Activated naive CD4-positive, alpha-beta T cell treated with anti-CD3 and anti-CD28 coated beads, Interleukin-2, amount 50 U/mL, for 72 hours (primary cell): ENCODE measurements at regions not wholly inside any gene's neighbourhood (a gene's known extent, or its start where the extent isn't known, plus 50 kb on each side); places are given as distances from the start of the nearest gene placed in this dataset.
A peak's percentile ranks its signal among the peaks of the same experiment; 100 is the strongest.

Experiments
- ATAC-seq, 2 donors: fragments of 150-1000 bp; cut with Tn5 transposase; 2 replicates each; pipeline ENCODE4 v1.10.0; 2021; ENCODE audit warnings: mild to moderate bottlenecking in 2 of 2, moderate library complexity in 2 of 2
- DNase-seq, 2 donors: peaks; one replicate each; pipeline ENCODE4 v3.0.0; 2021 to 2022; ENCODE audit warnings: low spot score in 2 of 2
- H3K27ac Mint-ChIP-seq, 2 donors: one replicate each; pipeline ENCODE4 v1.8.0; 2022; ENCODE audit warnings: mild to moderate bottlenecking in 2 of 2, mixed read lengths in 2 of 2
- H3K36me3 Mint-ChIP-seq, 2 donors: one replicate each; pipeline ENCODE4 v1.8.0; 2022; ENCODE audit warnings: mixed read lengths in 2 of 2
- H3K9me3 Mint-ChIP-seq, 2 donors: one replicate each; pipeline ENCODE4 v1.8.0; 2022; ENCODE audit warnings: mixed read lengths in 2 of 2

- no peak overlapping the region for H3K27ac Mint-ChIP-seq
- ATAC-seq, result peak; percentile 44 to 47
- H3K9me3 Mint-ChIP-seq, result peaks cover 5 to 10% of the 10 kb centered on the region in 2 donors
- peaks cover 4 to 6% of the 10 kb centered on the region in 2 donors for H3K36me3 Mint-ChIP-seq
- no peak for DNase-seq
Observed at GRCh38 chr18:75478996-75479880, 51.7 kb upstream of the SMIM21 start.

GRCh38 chr18:75477900-75478299 lies 50.4 kb upstream of the SMIM21 start:
- Mint-ChIP-seq H3K27ac (no peak overlapping the region), H3K36me3 (peaks cover 3 to 4% of the 10 kb centered on the region in 2 donors), H3K9me3 (peaks cover 2% of the 10 kb centered on the region in 2 donors)
- DNase-seq (no peak), ATAC-seq (no peak)
